WTC11 (cell line): ENCODE measurements at regions not wholly inside any gene's neighbourhood (a gene's known extent, or its start where the extent isn't known, plus 50 kb on each side); places are given as distances from the start of the nearest gene placed in this dataset.

Experiments used
- ATAC-seq: fragments of 200-7000 bp; cut with Tn5 transposase; 2 replicates; pipeline ENCODE4 v1.10.0; 2021; ENCODE audit warnings: mild to moderate bottlenecking, moderate library complexity
- CTCF ChIA-PET: fragments of 300-600 bp; sonication (Branson Sonifier 250); formaldehyde crosslinking; loops from one replicate; lab custom pipeline; 2021; ENCODE audit warnings: antibody characterized with exemption; lab: Charles Lee
- POLR2A ChIA-PET: fragments of 350-600 bp; sonication (Branson Sonifier 250); formaldehyde crosslinking; loops from one replicate; lab custom pipeline; 2021; ENCODE audit warnings: antibody characterized with exemption; lab: Charles Lee
- DNase-seq: peaks from one replicate; pipeline ENCODE4 v3.0.0; 2021; ENCODE audit warnings: low spot score
- H3K27ac Mint-ChIP-seq: 2 replicates; pipeline ENCODE4 v1.8.0; 2021; ENCODE audit warnings: mixed read lengths
- H3K27me3 Mint-ChIP-seq: 2 replicates; pipeline ENCODE4 v1.8.0; 2021; ENCODE audit warnings: low read depth, mild to moderate bottlenecking, moderate library complexity, mixed read lengths
- H3K36me3 Mint-ChIP-seq: 2 replicates; pipeline ENCODE4 v1.8.0; 2021; ENCODE audit warnings: mixed read lengths
- H3K4me1 Mint-ChIP-seq: 2 replicates; pipeline ENCODE4 v1.8.0; 2022; ENCODE audit warnings: mixed read lengths
- H3K4me3 Mint-ChIP-seq: 2 replicates; pipeline ENCODE4 v1.8.0; 2021; ENCODE audit warnings: mild to moderate bottlenecking, moderate library complexity, mixed read lengths
- H3K9me3 Mint-ChIP-seq: 2 replicates; pipeline ENCODE4 v1.8.0; 2021; ENCODE audit warnings: mixed read lengths
- PRRX2 ChIP-seq: fragments of 250-450 bp; sonication (Bioruptor Pico); IDR thresholded peaks from 2 replicates; pipeline ENCODE4 v1.8.0; 2021; ENCODE audit warnings: mild to moderate bottlenecking

GRCh38 chr2:70354264-70354949 is 52.5 kb upstream of the FAM136A start:
- Mint-ChIP-seq H3K27ac (no peak overlapping the region), H3K4me3 (no peak overlapping the region), H3K9me3 (no peaks in the 10 kb centered on the region), H3K27me3 (peaks cover 52% of the 10 kb centered on the region), H3K4me1 (peaks cover 5% of the 10 kb centered on the region; the same call in 1 of the 2 replicates), H3K36me3 (no peaks in the 10 kb centered on the region)
- ChIA-PET CTCF (interaction anchor here (1.6 kb wide), 1 partner anchor 263 kb away, joined by 3 read pairs; no protein-coding TSS in a partner anchor), POLR2A (no interaction called here)
- TF ChIP-seq PRRX2 = no peak
- DNase-seq (no peak), ATAC-seq (no peak)
